ENCODE measurements at regions not wholly inside any gene's neighbourhood (a gene's known extent, or its start where the extent isn't known, plus 50 kb on each side); places are given as distances from the start of the nearest gene placed in this dataset.

DNA sequence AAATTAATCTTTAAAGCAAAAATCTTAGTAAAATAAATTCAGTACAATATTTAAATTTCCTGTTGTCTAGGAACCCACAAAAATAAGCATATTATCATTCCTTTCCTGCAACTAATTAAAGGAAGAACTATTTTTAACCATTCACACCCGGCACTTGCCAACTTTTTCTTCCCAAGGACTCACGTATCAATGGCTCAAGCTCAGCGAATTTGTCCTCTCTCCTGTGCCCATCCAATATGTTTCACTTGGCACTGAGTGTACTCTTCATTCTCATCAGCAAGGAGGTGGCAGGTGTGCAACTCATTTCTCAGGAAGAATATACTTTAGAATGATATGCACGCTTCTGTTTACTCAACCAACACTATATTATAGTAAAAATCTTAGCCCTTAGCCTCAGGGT lies 419.4 kb downstream of the C6orf118 start:
- TF ChIP-seq, protein P1, sequence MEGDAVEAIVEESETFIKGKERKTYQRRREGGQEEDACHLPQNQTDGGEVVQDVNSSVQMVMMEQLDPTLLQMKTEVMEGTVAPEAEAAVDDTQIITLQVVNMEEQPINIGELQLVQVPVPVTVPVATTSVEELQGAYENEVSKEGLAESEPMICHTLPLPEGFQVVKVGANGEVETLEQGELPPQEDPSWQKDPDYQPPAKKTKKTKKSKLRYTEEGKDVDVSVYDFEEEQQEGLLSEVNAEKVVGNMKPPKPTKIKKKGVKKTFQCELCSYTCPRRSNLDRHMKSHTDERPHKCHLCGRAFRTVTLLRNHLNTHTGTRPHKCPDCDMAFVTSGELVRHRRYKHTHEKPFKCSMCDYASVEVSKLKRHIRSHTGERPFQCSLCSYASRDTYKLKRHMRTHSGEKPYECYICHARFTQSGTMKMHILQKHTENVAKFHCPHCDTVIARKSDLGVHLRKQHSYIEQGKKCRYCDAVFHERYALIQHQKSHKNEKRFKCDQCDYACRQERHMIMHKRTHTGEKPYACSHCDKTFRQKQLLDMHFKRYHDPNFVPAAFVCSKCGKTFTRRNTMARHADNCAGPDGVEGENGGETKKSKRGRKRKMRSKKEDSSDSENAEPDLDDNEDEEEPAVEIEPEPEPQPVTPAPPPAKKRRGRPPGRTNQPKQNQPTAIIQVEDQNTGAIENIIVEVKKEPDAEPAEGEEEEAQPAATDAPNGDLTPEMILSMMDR (IDR thresholded peaks at IDR 0.05 in 4 of 5, conservative IDR thresholded peaks at IDR 0.05 in 1 of 5): no peak
- TF ChIP-seq POLR2A (IDR thresholded peaks at IDR 0.05): no peak

Data from gastrocnemius medialis (tissue), 4 donors.